ENCODE measurements at regions not wholly inside any gene's neighbourhood (a gene's known extent, or its start where the extent isn't known, plus 50 kb on each side); places are given as distances from the start of the nearest gene placed in this dataset.

GRCh38 chr22:48955351-48956311, 872.0 kb downstream of the BRD1 start:
- H3K27ac ChIP-seq (ENCODE audit: low read depth, low read length): no peak overlapping the region
- WGBS, 3 donors: 74 to 78% (median 77%) methylated on average over 34 to 36 of the region's 36 CpGs

GRCh38 chr22:48954781-48955311, 872.8 kb downstream of the BRD1 start:
- WGBS, 3 donors: 36 to 55% (median 48%) methylated on average over 16 of the region's 16 CpGs
- no peak overlapping the region for H3K27ac ChIP-seq (ENCODE audit: low read depth, low read length)

GRCh38 chr22:48953830-48954229, 873.8 kb downstream of the BRD1 start:
- no peak overlapping the region for H3K27ac ChIP-seq (ENCODE audit: low read depth, low read length)
- WGBS, 3 donors: 74 to 83% (median 81%) methylated on average over 11 of the region's 11 CpGs

DNA sequence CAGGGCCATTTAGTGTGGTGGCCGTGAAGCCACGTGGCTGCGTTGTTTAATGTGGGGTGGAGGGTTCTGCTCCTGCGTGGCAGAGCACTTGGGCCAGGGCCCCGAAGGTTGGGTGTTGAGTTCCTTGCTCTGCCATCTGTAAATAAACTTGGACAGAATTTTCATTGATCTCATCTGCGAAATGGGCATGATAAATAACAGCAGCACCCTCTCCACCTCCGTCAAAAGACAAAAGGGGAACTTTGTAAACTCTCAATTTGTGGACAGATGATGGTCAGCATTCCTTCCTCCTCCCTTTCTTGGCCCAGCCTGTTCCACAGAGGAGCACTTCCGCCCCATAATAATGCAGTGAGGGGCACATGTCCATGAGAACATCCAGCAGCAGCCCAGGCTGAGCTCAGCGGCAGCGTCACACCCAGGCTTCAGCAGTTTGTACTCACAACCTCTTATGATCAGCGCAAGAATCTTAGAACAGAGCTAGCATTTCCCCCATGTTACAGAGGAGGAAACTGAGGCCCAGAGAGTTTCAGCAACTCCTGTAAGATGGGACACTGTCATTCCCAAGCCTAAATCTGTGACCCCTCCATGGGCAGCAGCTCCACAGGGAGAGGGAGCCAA, 874.5 kb downstream of the BRD1 start:
- 78 to 86% (median 85%) methylated on average over 10 to 11 of the region's 11 CpGs for WGBS, 3 donors
- no peak overlapping the region for H3K27ac ChIP-seq (ENCODE audit: low read depth, low read length)

DNA sequence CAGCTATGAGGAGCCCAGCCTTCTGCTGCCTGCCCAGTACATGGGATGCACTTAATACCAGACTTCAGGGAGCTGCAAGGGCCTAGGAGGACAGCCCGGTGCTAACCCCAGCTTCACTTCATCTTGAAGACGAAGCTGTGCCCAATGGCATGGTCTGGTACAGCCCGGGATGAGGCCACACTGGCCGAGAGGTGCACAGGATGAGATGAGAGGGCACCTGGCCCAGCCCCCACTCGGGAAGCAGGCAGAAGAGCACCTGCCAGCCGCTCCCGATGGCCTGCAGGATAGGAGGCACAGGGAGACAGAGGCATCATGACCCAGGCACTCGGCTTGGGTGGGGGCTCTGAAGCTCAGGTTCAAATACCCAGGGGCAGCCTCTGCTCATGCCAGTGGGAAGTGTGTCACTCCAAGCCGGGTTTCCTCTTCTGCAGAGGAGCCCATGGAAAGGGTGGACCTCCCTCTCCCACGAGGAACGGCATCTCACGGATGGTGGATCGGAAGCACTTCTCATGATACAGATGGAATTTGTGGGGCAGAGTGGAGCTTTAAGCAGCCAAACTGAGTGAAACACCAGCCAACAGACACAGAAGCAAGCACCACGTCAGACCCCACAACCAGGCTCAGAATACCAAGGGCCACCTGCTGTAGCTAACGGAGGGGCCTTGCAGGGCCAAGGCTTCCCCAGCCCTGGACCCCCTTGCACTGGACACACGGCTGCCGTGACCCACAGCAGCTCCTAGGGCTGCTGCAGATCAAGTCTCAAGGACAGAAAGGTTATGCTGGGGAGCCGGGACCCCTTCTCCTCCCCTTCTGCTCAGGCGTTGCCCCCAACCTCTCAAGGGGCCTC, 875.2 kb downstream of the BRD1 start:
- no peak overlapping the region for H3K27ac ChIP-seq (ENCODE audit: low read depth, low read length)
- 66 to 74% (median 71%) methylated on average over 19 of the region's 19 CpGs for WGBS, 3 donors

GRCh38 chr22:48951836-48952235, 875.8 kb downstream of the BRD1 start:
- no peak overlapping the region for H3K27ac ChIP-seq (ENCODE audit: low read depth, low read length)
- 79 to 90% (median 84%) methylated on average over 6 of the region's 6 CpGs for WGBS, 3 donors

GRCh38 chr22:48950151-48950915, 877.3 kb downstream of the BRD1 start:
- H3K27ac ChIP-seq (ENCODE audit: low read depth, low read length): no peak overlapping the region
- WGBS, 3 donors: 67 to 75% (median 68%) methylated on average over 27 of the region's 27 CpGs

GRCh38 chr22:48949375-48950149, 878.1 kb downstream of the BRD1 start:
- no peak overlapping the region for H3K27ac ChIP-seq (ENCODE audit: low read depth, low read length)
- 72 to 81% (median 79%) methylated on average over 18 of the region's 18 CpGs for WGBS, 3 donors

- WGBS, 3 donors: 69 to 90% (median 88%) methylated on average over 6 of the region's 6 CpGs
- no peak overlapping the region for H3K27ac ChIP-seq (ENCODE audit: low read depth, low read length)
These were observed 879.0 kb downstream of the BRD1 start for GRCh38 chr22:48948575-48949170.

DNA sequence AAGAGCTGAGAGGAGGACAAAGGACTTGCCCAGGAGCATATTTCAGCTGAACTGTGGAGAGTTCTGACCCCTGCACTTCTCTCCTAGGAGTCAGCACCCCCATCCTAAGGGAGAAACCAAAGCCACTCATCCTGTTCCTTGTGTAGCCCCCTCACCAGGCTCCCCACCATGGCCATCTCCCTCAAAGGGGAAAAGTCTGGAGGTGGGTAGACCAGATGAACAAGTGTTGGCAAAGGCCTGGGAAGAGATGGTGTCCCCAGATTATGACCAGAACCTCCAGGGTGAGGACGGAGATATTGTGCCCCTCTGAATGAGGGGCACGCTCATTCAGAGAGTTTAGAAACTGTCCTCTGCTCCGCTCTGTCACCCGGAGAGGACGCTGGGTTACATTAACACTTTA, 880.0 kb downstream of the BRD1 start:
- H3K27ac ChIP-seq (ENCODE audit: low read depth, low read length): no peak overlapping the region
- WGBS, 3 donors: 82 to 87% (median 84%) methylated on average over 5 of the region's 5 CpGs

GRCh38 chr22:48945621-48946458, 881.8 kb downstream of the BRD1 start:
- H3K27ac ChIP-seq (ENCODE audit: low read depth, low read length): no peak overlapping the region
- WGBS, 3 donors: 78 to 84% (median 80%) methylated on average over 22 of the region's 22 CpGs

GRCh38 chr22:48944751-48945620, 882.7 kb downstream of the BRD1 start:
- no peak overlapping the region for H3K27ac ChIP-seq (ENCODE audit: low read depth, low read length)
- WGBS, 3 donors: 76% methylated on average over 37 to 38 of the region's 38 CpGs

DNA sequence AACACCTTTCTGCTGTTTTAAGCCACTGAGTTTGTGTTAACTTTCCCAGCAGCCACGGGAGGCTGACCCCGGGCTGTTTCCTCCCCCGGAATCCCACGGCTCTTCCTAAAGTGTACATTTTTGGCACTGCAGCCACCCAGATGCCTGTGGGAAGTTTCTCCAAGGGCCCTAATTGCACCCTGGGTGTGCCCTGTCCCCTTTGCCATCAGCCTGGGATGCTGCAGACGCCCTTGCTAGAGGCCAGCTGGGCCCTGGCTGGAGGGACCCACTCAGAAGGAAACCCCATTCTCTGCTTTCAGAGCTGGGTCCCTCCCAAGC, 883.3 kb downstream of the BRD1 start:
- WGBS, 3 donors: 63 to 71% (median 67%) methylated on average over 5 of the region's 5 CpGs
- no peak overlapping the region for H3K27ac ChIP-seq (ENCODE audit: low read depth, low read length)

DNA sequence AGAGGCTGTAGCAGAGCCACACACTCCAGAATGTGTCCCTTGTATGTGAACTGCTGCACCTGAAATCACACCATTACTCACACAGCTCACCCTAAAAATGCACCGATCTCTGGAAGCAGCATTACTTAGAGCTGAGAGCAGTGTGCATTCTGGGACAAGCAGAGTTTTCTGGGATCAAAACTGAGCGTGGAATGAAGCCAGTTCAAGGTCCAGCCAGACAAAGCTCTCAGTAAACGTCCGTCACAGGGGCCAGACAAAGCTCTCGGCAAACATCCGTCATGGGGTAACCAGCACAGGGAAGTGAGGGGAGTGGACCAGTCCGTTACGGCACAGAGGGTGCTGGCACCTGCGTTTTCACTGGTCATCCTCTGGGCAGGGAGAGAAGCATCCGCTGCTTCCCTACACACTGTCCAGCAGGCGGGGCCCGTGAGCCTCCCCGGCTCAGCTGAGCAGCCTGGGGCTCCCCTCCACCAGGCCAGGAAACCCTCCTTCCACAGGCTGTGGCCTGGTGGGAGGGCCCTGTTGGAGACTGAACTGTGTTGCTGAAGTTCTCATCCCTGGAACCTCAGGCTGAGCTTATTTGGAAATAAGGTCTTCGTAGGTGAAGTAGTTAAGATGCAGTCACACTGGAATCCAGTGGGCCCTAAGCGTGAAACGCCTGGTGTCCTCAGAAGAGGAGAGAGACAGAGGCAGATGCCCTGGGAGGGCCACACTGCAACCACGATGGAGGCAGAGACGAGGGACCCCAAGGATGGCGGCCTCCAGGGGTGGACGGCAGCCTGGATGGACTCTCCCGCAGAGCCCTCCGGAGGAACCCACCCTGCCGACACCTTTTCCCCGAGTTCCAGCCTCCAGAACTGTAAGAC, 883.9 kb downstream of the BRD1 start:
- 45 to 65% (median 55%) methylated on average over 24 of the region's 24 CpGs for WGBS, 3 donors

More for the DNA sequence above, 883.9 kb downstream of the BRD1 start:
- H3K27ac ChIP-seq (ENCODE audit: low read depth, low read length): no peak overlapping the region
